GM13977 (cell line): ENCODE measurements at regions not wholly inside any gene's neighbourhood (a gene's known extent, or its start where the extent isn't known, plus 50 kb on each side); places are given as distances from the start of the nearest gene placed in this dataset.

Experiments
- DNase-seq: peaks from one replicate; pipeline ENCODE4 v3.0.0; 2012; ENCODE audit warnings: low spot score
- CTCF ChIP-seq: IDR thresholded peaks from 2 replicates; pipeline ENCODE4 v1.5.1; 2012; ENCODE audit warnings: mild to moderate bottlenecking, control low read depth; ENCODE audit not compliant: insufficient read depth; ENCODE audit errors: extremely low read depth, missing control alignments
- in situ Hi-C: fragments of 300-500 bp; cut with MboI; formaldehyde crosslinking; loops from one replicate; pipeline ENCODE4 v1.12.0; 2022; ENCODE audit warnings: low sequenced_read_pairs, low pct_unique_long_range_greater_than_20kb, mixed read lengths, inconsistent platforms; ENCODE audit not compliant: unreplicated experiment

GRCh38 chr12:18808221-18808620 lies 70.3 kb downstream of the CAPZA3 start:
- in situ Hi-C loops = no loop called here
- DNase-seq = no peak
- TF ChIP-seq CTCF = no peak

- in situ Hi-C loops = no loop called here
- no peak for TF ChIP-seq CTCF
- DNase-seq = no peak
Observed at GRCh38 chr12:18810537-18811253, 72.8 kb downstream of the CAPZA3 start.

- DNase-seq = no peak
- TF ChIP-seq CTCF = no peak
- in situ Hi-C loops = no loop called here
Observed at GRCh38 chr12:18811273-18811672, 73.4 kb downstream of the CAPZA3 start.

GRCh38 chr12:18813753-18814152 lies 75.8 kb downstream of the CAPZA3 start:
- no peak for DNase-seq
- no peak for TF ChIP-seq CTCF
- in situ Hi-C loops = no loop called here

GRCh38 chr12:18818579-18819268 lies 80.8 kb downstream of the CAPZA3 start:
- no peak for TF ChIP-seq CTCF
- in situ Hi-C loops = no loop called here
- DNase-seq = no peak

GRCh38 chr12:18819484-18819883 lies 81.6 kb downstream of the CAPZA3 start:
- in situ Hi-C loops = no loop called here
- DNase-seq = no peak
- no peak for TF ChIP-seq CTCF
